Left renal pelvis (tissue), 4 donors: ENCODE measurements at regions not wholly inside any gene's neighbourhood (a gene's known extent, or its start where the extent isn't known, plus 50 kb on each side); places are given as distances from the start of the nearest gene placed in this dataset.
A peak's percentile ranks its signal among the peaks of the same experiment; 100 is the strongest.

Source experiments
- DNase-seq, 4 donors: peaks; one replicate each; pipeline ENCODE4 v3.0.0-alpha.2; 2013; ENCODE audit warnings: low read depth in 4 of 4, low spot score in 3 of 4

DNA sequence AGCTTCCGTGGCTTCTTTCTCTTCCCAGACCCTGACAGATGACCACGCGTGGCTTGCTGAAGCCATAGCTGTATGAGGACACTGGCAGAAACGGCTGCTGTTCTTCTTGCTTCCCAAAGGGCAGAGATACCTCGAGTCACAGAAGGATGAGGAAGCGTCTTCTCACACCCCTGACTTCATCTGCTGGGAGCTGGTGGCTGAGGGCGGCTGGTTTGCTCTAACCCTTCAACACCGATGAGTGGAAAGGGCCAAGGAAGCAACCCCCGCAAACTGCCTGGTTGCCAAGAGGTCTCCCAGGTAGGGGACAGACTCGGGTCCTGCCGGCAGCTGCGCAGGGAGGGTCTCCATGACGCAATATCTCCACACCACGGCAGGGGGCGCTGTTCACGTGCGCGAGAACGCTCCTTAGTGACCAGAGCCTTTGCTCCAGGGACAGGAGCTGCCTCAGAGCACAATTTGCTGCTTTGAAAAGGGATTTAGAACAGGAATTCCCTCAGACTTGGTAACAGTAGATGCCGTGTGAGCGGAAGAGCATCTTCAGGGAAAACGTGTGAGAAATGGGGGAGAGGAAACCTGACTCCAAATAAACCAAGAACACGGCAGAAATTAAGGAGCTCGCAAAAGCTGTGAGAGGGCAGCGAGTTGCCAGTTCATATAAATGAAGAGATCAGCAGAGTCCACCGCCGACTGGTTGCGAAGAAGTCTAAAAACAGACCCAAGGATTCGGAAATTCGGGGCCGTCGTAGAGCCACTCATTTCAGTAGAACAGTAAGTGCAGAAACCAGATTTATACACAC is 80.2 kb downstream of the ERMARD start:
- DNase-seq = peak; percentile 50 to 68 (median 52)
